HUES64 (cell line): ENCODE measurements at regions not wholly inside any gene's neighbourhood (a gene's known extent, or its start where the extent isn't known, plus 50 kb on each side); places are given as distances from the start of the nearest gene placed in this dataset.

ENCODE experiments used
- H3K27ac ChIP-seq: 2 replicates; pipeline ENCODE4 v1.7.0; 2013; ENCODE audit warnings: low read depth, low read length, inconsistent platforms
- H3K27me3 ChIP-seq: 2 replicates; pipeline ENCODE4 v1.6.1; 2013; ENCODE audit warnings: mild to moderate bottlenecking, low read length; ENCODE audit not compliant: insufficient read depth
- H3K36me3 ChIP-seq: 2 replicates; pipeline ENCODE4 v1.6.1; 2013; ENCODE audit warnings: mild to moderate bottlenecking, low read length; ENCODE audit not compliant: insufficient read depth
- H3K4me1 ChIP-seq: 2 replicates; pipeline ENCODE4 v1.6.1; 2013; ENCODE audit warnings: mild to moderate bottlenecking, low read length, moderate library complexity; ENCODE audit not compliant: insufficient read depth
- H3K4me3 ChIP-seq: 2 replicates; pipeline ENCODE4 v1.5.1; 2013; ENCODE audit warnings: mild to moderate bottlenecking, low read length, moderate library complexity
- H3K9ac ChIP-seq: 2 replicates; pipeline ENCODE4 v1.6.1; 2013; ENCODE audit warnings: mild to moderate bottlenecking, low read depth, low read length
- H3K9me3 ChIP-seq: 2 replicates; pipeline ENCODE4 v1.6.1; 2013; ENCODE audit warnings: low read depth, low read length; ENCODE audit not compliant: insufficient read depth
- WGBS: fragments of 150-250, 120-280 bp; methylation state at CpG from one replicate; pipeline ENCODE4 v1.1.7; 2013; ENCODE audit warnings: missing lambda C conversion rate; 5-methylcytosine and 5-hydroxymethylcytosine counted together

DNA sequence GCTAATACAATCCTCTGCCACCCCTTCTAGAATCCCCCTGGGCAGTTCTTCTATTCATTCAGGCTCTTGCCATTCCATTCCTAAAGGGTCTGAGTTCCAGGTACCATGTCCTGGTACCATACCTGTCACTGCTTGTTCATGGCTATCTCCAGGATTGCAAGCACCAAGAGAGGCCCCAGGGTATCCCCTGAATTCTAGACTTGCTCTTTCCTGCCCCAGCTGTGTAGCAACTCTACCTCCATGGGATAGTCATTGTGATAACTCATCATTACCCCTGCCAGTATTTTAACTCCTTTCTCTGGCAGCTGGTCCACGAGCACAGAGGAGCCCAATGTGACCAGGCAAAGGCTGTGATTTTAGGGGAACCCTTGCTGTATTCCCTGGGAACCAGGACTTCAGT is 143.7 kb upstream of the CDH5 start:
- no peaks in the 10 kb centered on the region for H3K9me3 ChIP-seq
- no peaks in the 10 kb centered on the region for H3K27me3 ChIP-seq
- H3K36me3 ChIP-seq: no peaks in the 10 kb centered on the region
- no peak overlapping the region for H3K4me3 ChIP-seq
- no peak overlapping the region for H3K9ac ChIP-seq
- H3K27ac ChIP-seq: no peak overlapping the region
- no peaks in the 10 kb centered on the region for H3K4me1 ChIP-seq
- 94% methylated on average over 1 of the region's 1 CpG for WGBS

DNA sequence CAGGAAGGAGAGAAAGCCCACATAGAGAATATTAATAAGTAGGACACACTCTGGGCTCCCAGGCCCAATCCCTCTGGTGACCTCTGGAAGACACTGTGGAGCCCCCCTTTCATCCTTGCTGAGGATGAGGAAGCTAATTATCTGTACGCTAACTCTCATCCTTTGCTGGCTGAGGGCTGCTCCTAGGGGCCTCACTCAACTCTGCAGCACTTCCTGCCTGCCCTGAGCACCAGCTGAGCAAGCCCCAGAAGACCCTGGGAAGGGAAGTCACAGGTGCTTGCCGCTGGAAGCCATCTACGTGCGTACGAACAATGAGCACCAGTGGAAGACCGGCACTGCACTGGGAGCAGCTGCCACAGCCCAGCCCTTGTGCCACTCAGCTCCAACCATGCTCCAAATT is 145.8 kb upstream of the CDH5 start:
- 83% methylated on average over 6 of the region's 6 CpGs for WGBS

DNA sequence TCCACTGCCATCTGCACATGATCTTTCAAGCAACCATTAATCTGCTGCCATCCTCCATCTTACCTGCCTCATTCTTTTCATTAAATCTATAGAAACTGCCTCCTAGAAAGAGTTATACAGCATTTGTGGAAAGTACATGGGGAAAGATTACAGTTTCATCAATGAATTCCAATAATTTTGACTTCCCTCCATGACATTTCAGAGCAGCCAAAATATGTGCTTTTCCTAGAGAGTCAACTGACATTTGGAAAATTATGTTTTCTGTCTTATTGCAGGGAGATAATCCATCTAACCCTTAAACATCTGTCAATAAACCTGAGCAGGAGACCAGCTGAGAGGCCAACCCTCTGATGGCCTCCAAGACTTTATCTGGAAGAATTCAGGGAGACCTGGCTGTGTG is 147.0 kb upstream of the CDH5 start:
- Histone ChIP-seq H3K9me3 (no peaks in the 10 kb centered on the region), H3K4me1 (no peaks in the 10 kb centered on the region), H3K4me3 (no peak overlapping the region), H3K36me3 (no peaks in the 10 kb centered on the region), H3K27me3 (no peaks in the 10 kb centered on the region), H3K27ac (no peak overlapping the region), H3K9ac (no peak overlapping the region)

More for the DNA sequence above, 145.8 kb upstream of the CDH5 start:
- Histone ChIP-seq H3K4me1 (no peaks in the 10 kb centered on the region), H3K27ac (no peak overlapping the region), H3K27me3 (no peaks in the 10 kb centered on the region), H3K36me3 (no peaks in the 10 kb centered on the region), H3K9me3 (no peaks in the 10 kb centered on the region), H3K4me3 (no peak overlapping the region), H3K9ac (no peak overlapping the region)

DNA sequence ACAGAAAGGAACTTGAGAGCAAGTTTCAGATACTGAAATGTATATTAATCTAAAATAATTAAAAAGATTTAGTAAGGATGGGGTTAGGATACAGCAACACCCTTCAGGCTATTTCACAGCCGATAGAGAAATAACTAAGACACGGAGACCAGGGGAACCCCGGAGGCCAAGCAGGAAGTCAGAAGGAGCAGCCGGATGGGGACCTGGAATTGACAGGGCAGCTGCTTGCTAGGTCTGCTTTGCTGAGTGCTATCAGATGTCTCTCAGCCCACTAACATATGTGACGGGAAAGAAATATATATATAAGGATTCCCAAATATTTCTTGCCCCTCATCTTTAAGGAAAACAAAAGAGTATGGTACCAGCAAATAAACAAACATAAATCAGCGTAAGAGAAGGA is 154.1 kb upstream of the CDH5 start:
- Histone ChIP-seq H3K27ac (no peak overlapping the region), H3K4me1 (no peaks in the 10 kb centered on the region), H3K9me3 (no peaks in the 10 kb centered on the region), H3K36me3 (no peaks in the 10 kb centered on the region), H3K27me3 (no peaks in the 10 kb centered on the region), H3K4me3 (no peak overlapping the region), H3K9ac (no peak overlapping the region)
- WGBS: 87% methylated on average over 6 of the region's 6 CpGs

DNA sequence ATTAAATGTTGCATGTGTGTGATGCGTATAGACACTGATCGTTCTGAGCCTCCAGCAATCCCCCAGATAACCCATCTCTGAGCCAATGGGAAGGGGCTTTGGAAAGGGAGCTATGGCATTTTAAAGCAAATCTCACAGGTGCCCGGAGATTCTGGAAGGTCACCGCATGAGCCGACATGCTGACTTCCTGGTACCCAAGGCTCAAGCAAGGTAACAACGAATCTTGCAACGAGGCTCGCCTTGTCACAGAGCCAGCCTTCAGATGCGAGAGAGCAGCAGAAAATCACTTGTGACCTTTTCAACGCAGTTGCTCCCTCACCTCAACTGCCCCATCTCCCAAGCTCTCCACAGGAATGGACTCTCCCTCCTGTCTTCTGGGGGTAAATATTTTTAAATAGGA is 154.8 kb upstream of the CDH5 start:
- no peaks in the 10 kb centered on the region for H3K9me3 ChIP-seq
- WGBS: 88% methylated on average over 9 of the region's 10 CpGs
- H3K27ac ChIP-seq: no peak overlapping the region
- no peaks in the 10 kb centered on the region for H3K36me3 ChIP-seq
- H3K9ac ChIP-seq: no peak overlapping the region
- H3K27me3 ChIP-seq: no peaks in the 10 kb centered on the region
- no peak overlapping the region for H3K4me3 ChIP-seq
- no peaks in the 10 kb centered on the region for H3K4me1 ChIP-seq

DNA sequence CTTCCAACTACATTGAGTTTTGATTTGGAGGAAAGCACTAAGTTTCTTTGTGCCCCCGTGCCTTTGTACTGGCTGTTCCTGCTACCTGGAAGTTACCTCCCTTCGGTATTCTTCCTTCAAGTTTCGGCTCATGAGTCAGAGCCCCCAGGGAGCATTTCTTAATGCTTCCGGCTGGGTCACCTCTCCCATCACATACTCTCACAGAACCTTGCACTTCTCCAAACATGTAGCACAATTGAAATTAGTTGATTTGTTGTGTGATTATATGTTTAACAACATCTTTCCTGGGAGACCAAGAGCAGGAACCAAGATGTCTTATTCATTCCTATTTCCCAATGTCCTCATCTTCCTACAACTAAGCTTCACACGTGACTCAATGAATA is 158.6 kb upstream of the CDH5 start:
- H3K9me3 ChIP-seq: no peaks in the 10 kb centered on the region
- 88% methylated on average over 5 of the region's 5 CpGs for WGBS
- H3K4me3 ChIP-seq: no peak overlapping the region
- 0 out of 2 replicates have a peak, but pooled peaks cover 6% of the 10 kb centered on the region for H3K4me1 ChIP-seq
- no peak overlapping the region for H3K27ac ChIP-seq
- no peaks in the 10 kb centered on the region for H3K36me3 ChIP-seq
- H3K9ac ChIP-seq: no peak overlapping the region
- no peaks in the 10 kb centered on the region for H3K27me3 ChIP-seq

DNA sequence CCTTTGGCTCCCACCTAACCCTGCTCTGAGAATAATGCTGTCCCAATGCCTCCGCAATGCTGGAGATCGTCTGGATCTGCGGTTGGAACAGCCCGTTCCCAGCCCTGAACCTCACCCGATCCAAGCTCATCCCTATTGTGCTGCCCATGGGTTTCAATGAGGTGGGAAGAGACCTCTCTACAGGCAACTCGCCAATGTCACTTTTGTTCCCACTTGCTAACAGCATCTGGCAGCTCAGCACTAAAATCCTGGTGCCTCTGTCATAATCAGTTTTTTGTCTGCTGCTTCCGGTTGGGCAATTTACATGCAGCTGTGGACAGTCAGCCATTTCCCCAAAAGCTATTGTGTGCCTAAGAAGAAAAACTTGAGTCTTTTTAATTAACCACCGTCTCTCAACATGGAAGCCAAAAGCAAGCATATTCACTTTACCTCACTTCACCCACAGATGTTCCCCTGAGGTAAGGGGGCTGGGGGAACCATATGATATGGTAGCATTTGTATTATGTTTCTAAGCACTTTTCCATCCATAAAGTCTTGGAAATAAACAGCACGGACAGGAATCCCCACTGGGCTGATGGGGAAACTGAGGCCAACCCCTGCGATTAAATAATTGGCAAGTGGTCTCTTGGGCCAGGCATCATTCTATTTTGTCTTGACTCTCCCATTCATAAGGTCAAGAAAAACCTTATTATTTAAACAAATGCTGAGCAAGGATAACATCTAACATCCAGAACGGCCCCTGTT is 159.2 kb upstream of the CDH5 start:
- Histone ChIP-seq H3K27me3 (no peaks in the 10 kb centered on the region), H3K27ac (no peak overlapping the region), H3K9ac (no peak overlapping the region), H3K4me1 (0 out of 2 replicates have a peak, but pooled peaks cover 6% of the 10 kb centered on the region), H3K9me3 (no peaks in the 10 kb centered on the region), H3K36me3 (no peaks in the 10 kb centered on the region), H3K4me3 (no peak overlapping the region)
- WGBS: 89% methylated on average over 10 of the region's 11 CpGs

DNA sequence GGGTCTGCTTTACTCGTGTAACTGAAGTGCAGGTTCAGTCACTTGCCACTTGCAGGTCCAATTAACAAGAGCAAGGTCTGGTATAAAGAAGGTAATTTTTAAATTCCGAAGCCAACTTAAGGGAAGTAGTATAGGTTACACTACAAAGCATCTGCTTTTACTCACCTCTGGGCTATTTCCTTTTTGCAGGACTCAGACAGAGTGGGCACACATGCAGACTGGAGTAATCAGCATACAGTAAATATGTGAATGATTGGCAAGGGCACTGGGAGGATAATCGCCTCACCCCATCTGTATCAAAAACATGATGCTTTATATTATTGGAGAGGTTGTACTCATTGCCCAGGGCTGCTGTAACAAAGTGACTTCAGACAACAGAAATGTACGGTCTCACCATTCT is 160.1 kb upstream of the CDH5 start:
- no peak overlapping the region for H3K4me3 ChIP-seq
- no peaks in the 10 kb centered on the region for H3K9me3 ChIP-seq
- H3K36me3 ChIP-seq: no peaks in the 10 kb centered on the region
- H3K4me1 ChIP-seq: 0 out of 2 replicates have a peak, but pooled peaks cover 6% of the 10 kb centered on the region
- 94% methylated on average over 3 of the region's 4 CpGs for WGBS
- no peak overlapping the region for H3K27ac ChIP-seq
- H3K27me3 ChIP-seq: no peaks in the 10 kb centered on the region
- no peak overlapping the region for H3K9ac ChIP-seq

DNA sequence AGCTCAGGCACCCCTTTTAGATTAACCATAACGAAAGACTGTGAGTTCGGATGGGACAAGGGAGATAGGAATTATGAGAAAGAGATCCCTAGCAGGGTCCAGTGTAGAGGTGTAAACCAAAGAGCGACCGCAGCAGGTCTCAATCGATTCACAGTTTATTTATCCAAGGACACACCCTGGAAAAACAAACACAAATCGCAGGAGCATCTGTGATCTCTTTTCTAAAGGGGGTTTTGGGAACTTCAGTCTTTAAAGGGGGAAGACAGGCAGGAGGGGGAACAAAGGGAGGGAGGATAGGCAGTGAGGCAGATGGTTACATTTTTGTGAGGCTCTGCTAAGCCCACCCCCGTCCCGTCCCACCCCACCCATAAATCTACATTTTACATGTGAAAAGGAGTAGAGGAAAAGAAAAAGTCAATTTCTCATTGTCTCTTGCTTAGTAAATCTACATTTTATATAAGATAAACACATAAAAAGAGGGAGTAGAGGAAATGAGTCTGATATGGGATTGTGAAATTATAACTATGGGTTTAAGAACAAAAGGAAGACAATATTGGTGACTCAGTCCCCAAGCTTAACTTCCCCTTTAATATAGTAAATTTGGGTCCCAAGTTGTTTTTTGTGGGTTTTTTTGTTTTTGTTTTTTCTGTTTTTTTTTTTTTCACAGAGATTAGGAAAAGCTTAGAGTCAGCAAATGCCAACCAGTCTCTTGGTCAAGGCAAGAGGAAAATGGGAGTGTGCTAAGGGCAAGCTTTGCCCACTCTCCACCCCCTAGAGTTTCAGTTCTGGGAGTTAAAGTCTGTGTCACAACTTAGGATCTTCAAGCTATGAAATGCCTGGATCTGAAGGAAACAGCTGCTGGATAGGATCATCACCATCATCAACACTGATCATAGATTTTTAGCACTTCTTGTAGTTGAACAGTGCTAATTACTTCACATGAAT is 160.9 kb upstream of the CDH5 start:
- no peak overlapping the region for H3K27ac ChIP-seq

DNA sequence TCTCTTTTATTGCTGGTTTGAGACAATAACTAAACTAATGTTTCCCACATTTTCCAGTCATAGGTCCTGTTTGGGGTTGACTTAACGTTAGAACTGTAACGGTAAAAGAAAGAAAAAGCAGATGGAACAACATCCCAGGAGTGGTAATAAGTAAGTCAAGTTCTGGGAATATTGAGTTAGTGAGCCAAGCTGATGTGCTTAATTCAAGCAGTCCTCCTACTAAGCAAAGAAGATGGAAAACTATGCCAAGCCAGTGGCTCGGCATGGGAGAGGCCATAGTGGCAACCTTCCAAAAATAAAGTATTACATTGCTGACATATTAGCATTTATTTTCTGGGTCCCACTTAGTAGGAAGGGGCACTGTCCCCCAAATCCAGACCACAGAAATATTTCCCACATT is 161.7 kb upstream of the CDH5 start:
- Histone ChIP-seq H3K27me3 (no peaks in the 10 kb centered on the region), H3K4me1 (0 out of 2 replicates have a peak, but pooled peaks cover 6% of the 10 kb centered on the region), H3K27ac (no peak overlapping the region), H3K36me3 (no peaks in the 10 kb centered on the region), H3K9me3 (no peaks in the 10 kb centered on the region), H3K9ac (no peak overlapping the region), H3K4me3 (no peak overlapping the region)
- WGBS: 90% methylated on average over 3 of the region's 3 CpGs

More for the DNA sequence above, 160.9 kb upstream of the CDH5 start:
- H3K9ac ChIP-seq: no peak overlapping the region
- H3K4me1 ChIP-seq: 0 out of 2 replicates have a peak, but pooled peaks cover 6% of the 10 kb centered on the region
- 81% methylated on average over 4 of the region's 8 CpGs for whole genome bisulfite sequencing
- no peak overlapping the region for H3K4me3 ChIP-seq
- H3K27me3 ChIP-seq: no peaks in the 10 kb centered on the region
- no peaks in the 10 kb centered on the region for H3K9me3 ChIP-seq
- no peaks in the 10 kb centered on the region for H3K36me3 ChIP-seq

DNA sequence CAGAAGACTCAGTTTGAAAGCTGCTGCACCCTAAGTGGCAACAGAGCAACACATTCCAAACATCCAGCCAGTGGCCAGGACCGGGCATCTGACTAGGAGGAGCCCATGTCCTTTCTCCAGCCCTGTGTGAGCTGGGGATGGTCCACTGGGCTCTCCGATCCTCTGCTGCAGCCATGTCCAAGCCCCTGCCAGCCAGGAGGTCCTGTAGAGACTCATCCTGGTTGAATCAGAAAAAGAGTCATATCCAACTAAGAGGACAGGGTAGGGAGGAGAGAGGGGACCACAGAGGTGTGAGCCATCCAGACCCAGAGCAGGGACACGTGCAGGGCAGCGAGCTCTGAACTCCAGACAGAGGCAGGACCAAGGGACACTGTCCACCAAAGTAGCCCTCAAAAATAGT is 163.0 kb upstream of the CDH5 start:
- Histone ChIP-seq H3K9me3 (no peaks in the 10 kb centered on the region), H3K27ac (no peak overlapping the region), H3K36me3 (no peaks in the 10 kb centered on the region), H3K4me3 (no peak overlapping the region), H3K9ac (no peak overlapping the region), H3K4me1 (0 out of 2 replicates have a peak, but pooled peaks cover 6% of the 10 kb centered on the region), H3K27me3 (no peaks in the 10 kb centered on the region)
- 94% methylated on average over 4 of the region's 4 CpGs for WGBS
